NB4 (cell line): ENCODE measurements at regions not wholly inside any gene's neighbourhood (a gene's known extent, or its start where the extent isn't known, plus 50 kb on each side); places are given as distances from the start of the nearest gene placed in this dataset.

ENCODE experiments used
- MYC ChIP-seq: IDR thresholded peaks from 2 replicates; pipeline ENCODE4 v1.6.1; 2011; ENCODE audit warnings: low read depth, low read length
- POLR2A ChIP-seq: IDR thresholded peaks from 2 replicates; pipeline ENCODE4 v1.6.1; 2011; ENCODE audit warnings: mild to moderate bottlenecking; ENCODE audit not compliant: insufficient read length; ENCODE audit errors: extremely low read depth
- TF ChIP-seq, protein P1 (sequence below): IDR thresholded peaks from one replicate; pipeline ENCODE4 v1.5.1; 2012; ENCODE audit warnings: low read depth, low read length

DNA sequence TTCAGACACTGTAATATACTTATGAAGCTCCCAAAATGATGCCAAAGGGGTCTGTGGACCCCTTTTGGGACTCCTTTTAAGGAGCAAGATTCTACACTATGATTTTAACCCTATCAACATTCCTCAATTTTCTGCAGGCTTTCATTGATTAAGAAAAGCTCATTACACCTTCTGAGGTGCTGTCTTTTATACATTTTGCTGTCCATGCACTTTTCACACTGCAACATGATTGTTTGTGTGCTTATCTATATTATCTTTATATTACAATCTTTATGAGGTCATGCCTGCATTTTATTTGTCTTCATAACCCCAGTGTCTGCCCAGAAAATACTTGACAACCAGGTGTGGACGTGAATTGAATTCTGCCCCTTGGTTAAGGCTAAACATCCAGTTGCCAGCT is 482.6 kb upstream of the ZFHX3 start:
- TF ChIP-seq POLR2A (no peak), MYC (no peak)
- TF ChIP-seq, protein P1, sequence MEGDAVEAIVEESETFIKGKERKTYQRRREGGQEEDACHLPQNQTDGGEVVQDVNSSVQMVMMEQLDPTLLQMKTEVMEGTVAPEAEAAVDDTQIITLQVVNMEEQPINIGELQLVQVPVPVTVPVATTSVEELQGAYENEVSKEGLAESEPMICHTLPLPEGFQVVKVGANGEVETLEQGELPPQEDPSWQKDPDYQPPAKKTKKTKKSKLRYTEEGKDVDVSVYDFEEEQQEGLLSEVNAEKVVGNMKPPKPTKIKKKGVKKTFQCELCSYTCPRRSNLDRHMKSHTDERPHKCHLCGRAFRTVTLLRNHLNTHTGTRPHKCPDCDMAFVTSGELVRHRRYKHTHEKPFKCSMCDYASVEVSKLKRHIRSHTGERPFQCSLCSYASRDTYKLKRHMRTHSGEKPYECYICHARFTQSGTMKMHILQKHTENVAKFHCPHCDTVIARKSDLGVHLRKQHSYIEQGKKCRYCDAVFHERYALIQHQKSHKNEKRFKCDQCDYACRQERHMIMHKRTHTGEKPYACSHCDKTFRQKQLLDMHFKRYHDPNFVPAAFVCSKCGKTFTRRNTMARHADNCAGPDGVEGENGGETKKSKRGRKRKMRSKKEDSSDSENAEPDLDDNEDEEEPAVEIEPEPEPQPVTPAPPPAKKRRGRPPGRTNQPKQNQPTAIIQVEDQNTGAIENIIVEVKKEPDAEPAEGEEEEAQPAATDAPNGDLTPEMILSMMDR, result no peak
